Germinal center (tissue), 1 donor: ENCODE measurements at regions not wholly inside any gene's neighbourhood (a gene's known extent, or its start where the extent isn't known, plus 50 kb on each side); places are given as distances from the start of the nearest gene placed in this dataset.

ENCODE experiments used
- DNase-seq: peaks from one replicate; pipeline ENCODE4 v3.0.0; 2012; ENCODE audit warnings: mixed read lengths, low spot score

- DNase-seq, result no peak
Measured at GRCh38 chr17:34874478-34874877, 86.8 kb downstream of the CCT6B start.

GRCh38 chr17:34872640-34873039 lies 88.6 kb downstream of the CCT6B start:
- no peak for DNase-seq

- DNase-seq, result no peak
Measured at GRCh38 chr17:34869641-34870040, 91.6 kb downstream of the CCT6B start.

DNA sequence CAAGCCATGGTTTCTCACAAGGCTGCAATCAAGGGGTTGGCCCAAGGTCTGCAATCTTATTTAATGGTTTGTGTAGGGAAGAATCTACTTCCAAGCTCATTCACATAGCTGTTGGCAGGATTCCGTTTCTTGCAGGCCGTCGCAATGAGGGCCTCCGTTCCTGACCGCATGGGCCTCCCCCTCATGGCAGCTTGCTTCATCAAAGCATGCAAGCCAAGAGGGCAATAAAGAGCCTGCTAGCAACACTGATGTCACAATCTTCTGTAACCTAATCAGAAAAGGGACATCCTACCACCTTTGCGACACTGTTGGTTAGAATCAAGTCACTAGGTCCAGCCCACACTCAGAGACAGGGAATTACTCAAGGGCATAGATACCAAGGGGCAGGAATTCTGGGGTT lies 95.5 kb downstream of the CCT6B start:
- no peak for DNase-seq

DNA sequence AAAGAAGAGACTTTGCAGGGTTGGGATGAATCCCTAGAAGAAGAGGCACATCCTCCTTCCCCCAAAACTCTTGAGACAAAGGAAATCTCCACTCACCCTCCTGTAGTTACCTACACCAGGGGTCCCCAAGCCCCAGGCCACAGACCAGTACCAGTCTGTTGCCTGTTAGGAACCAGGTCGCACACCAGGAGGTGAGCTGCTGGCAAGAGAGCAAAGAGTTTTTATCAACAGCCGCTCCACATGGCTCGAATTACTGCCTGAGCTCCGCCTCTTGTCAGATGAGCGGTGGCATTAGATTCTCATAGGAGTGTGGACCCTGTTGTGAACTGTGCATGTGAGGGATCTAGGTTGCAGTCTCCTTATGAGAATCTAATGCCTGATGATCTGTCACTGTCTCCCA lies 98.9 kb downstream of the CCT6B start:
- DNase-seq, result no peak

DNA sequence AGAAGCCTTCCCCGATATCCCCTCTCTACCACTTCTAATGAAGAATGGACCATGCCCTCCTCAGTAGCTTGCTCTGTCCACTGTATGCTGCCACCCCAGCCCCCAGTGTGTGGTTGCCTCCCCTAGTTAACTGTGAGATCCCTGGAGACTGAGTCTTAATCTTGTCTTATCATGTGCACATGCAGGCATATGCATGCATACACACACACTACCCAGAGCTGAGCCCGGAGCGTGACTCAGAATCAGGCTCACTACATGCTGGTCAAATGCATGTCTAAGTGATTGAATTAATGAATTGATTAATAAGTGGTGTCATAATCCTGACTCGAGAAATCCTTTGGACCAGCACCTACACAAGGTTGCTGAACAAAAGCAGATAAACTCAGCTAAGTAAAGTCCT lies 99.4 kb downstream of the CCT6B start:
- no peak for DNase-seq

DNA sequence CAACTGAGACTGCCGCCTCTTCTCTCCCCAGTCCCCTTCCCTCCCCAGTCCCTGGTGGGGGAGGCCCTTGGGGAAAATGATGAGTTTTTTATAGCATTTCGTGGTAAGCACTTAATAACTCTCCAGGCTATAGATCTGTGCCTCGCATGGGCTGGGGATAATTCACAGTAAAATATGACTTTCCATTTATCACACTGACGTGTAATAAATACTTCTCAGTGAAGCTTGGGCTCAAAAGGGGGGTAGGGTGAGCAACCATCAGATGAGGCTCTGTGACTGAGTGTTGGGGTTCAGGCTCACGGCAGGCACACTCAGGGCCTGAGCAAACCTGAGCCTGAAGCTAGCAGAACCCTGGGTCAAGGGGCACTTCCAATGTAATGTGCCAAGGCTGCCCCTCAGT lies 101.6 kb downstream of the CCT6B start:
- no peak for DNase-seq

GRCh38 chr17:34858591-34859565 lies 102.4 kb downstream of the CCT6B start:
- no peak for DNase-seq

DNA sequence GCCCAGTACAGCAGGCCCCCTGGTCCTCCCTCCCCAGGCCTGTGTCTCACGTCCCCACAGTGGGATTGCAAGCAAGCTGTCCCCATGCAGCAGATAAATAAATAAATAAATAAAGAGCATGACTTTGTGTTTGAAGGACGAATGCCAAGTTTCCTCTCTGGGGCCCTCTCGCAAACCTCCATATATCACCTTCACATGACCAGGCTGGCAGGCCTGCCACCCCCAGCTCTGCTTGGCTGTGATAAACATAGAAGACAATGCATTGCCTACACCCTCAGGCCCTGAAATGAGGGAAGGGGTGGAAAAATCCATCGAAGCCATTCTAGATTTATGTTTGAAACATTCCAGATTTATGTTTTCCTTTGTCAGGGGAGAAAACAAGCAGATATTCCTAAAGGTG lies 107.3 kb downstream of the CCT6B start:
- no peak for DNase-seq

DNA sequence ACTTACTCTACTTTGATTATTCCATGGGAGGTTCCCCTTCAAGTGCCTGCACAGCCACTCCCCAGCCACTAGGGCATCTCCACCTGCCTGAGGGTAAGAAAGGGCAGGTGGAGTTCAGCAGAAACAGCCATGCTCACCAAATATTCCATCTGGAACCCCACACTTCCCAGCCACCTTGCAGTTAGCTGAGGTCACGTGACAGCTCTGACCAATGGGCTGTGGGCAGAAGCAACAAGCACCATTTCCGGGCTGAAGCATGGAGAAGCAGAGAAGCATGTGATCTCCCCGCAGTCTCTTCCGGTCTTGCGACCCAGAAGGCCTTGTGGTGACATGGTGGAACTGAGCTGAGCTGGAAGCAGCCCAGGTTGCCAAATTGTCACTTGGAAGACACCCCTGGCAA lies 108.6 kb downstream of the CCT6B start:
- no peak for DNase-seq

DNA sequence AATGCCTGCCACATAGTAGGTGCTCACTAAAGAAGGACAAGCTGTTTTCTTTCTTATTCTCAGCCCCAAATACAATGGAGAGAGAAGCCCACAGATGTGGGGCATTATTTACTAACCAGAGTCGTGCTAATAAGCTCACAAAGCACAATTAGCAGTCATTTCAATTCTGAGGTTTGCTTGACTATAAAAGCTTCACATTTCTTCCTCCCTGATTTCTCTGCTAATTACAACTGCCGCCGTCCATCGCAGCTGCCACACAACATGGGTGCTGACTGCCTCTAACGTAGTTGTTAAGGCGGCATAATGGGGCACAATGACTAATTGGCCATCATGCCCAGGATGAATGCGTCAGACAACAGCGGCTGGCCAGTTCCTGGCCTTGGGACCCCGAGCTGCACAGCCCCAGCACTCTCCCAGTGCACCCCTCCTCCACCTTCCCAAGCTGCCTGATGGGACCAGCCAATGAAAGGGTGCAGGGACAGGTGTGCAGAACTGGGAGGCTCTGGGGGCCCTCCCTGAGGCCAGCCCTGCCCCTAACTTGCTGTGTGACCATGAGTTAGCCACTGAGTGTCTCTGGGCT lies 109.2 kb downstream of the CCT6B start:
- DNase-seq, result no peak

DNA sequence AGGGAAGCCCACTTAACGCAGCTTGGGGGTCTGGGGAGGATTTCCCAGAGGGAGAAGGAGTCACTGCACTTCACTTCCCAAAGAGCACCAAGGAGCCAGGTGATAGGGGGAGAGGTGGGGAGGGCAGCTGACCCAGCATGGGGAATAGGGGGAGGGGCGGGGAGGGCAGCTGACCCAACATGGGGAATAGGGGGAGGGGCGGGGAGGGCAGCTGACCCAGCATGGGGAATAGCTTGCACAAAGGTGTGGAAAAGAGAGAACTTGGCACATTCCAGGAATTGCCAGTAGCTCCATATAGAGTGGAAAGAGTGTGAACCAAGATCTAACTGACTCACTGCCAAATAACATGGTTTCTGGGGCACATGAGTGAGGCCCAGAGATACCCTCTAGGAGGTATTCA lies 110.3 kb downstream of the CCT6B start:
- DNase-seq, result no peak

GRCh38 chr17:34850023-34850422 lies 111.2 kb downstream of the CCT6B start:
- no peak for DNase-seq

- DNase-seq, result no peak
Measured at GRCh38 chr17:34847938-34848337, 113.3 kb downstream of the CCT6B start.

GRCh38 chr17:34845296-34845695 lies 116.0 kb downstream of the CCT6B start:
- no peak for DNase-seq

- no peak for DNase-seq
Measured at GRCh38 chr17:34843682-34844081, 117.6 kb downstream of the CCT6B start.

GRCh38 chr17:34842235-34842634 lies 119.0 kb downstream of the CCT6B start:
- no peak for DNase-seq

- DNase-seq, result no peak
Measured at GRCh38 chr17:34841467-34841866, 119.8 kb downstream of the CCT6B start.

GRCh38 chr17:34840750-34841149 lies 120.5 kb downstream of the CCT6B start:
- no peak for DNase-seq

DNA sequence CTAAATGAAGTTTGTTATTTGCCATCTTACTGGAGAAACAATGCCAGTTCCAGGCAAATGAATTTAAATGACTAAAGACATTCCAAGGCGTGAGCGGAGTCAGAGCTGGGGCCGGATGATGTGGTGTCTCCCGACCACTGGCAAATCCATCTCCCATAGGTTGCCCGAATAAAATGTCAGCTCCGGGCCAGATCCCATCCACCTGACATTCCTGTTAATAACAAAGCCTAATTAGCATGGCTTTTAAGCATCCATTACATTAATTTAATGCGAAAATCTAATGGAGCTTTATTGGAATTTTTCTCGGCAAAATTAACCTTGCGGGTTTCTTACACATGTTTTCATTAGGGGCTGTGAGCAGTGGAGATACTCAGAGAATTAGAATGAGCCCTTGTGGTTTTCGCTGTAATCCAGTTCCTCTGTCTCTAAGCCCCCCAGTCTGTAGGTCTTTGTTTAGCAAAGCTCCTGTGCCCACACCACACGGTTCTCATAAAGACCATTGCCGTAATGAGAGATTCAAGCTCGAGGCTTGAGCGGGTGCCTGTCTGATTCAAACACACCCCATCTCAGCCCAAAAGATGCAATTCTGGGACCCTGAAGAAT lies 123.3 kb downstream of the CCT6B start:
- no peak for DNase-seq

- no peak for DNase-seq
Measured at GRCh38 chr17:34832376-34832775, 128.9 kb downstream of the CCT6B start.

- no peak for DNase-seq
Measured at GRCh38 chr17:34827008-34827407, 134.3 kb downstream of the CCT6B start.

- DNase-seq, result no peak
Measured at GRCh38 chr17:34826332-34826731, 134.9 kb downstream of the CCT6B start.
